OCI-LY7 (cell line): ENCODE measurements at regions not wholly inside any gene's neighbourhood (a gene's known extent, or its start where the extent isn't known, plus 50 kb on each side); places are given as distances from the start of the nearest gene placed in this dataset.

Experiments used
- EZH2phosphoT487 ChIP-seq: fragments of 200-600 bp; sonication (generic); IDR thresholded peaks from 2 replicates; pipeline ENCODE4 v1.6.1; 2018; ENCODE audit warnings: low read depth, borderline replicate concordance, mild to moderate bottlenecking, mixed run types, antibody characterized with exemption, low read length, moderate library complexity, mixed read lengths
- TF ChIP-seq, protein P1 (sequence below): fragments of 200-600 bp; sonication (generic); conservative IDR thresholded peaks from 2 replicates; pipeline ENCODE4 v1.5.1; 2014; ENCODE audit warnings: mild to moderate bottlenecking, antibody characterized with exemption, low read length, moderate library complexity, mixed read lengths

DNA sequence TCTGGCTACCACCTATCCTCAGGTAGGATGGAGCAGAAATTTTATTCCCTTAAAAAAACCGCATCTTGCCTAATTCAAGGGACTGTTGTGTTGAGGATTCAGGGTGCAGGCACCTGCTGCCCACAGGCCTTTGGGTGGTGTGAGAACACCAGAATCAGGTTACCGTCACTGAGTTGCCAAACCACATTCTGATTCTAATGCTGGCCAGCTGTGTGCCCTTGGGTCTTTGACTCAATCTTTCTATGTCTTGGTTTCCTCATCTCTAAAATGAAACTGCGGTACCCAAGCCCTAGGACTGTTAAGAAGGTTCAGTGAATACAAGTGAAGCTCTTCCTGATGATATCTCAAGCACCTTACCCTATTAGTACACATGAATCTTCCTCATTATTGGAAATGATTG, 827.3 kb downstream of the DHX35 start:
- TF ChIP-seq, protein P1, sequence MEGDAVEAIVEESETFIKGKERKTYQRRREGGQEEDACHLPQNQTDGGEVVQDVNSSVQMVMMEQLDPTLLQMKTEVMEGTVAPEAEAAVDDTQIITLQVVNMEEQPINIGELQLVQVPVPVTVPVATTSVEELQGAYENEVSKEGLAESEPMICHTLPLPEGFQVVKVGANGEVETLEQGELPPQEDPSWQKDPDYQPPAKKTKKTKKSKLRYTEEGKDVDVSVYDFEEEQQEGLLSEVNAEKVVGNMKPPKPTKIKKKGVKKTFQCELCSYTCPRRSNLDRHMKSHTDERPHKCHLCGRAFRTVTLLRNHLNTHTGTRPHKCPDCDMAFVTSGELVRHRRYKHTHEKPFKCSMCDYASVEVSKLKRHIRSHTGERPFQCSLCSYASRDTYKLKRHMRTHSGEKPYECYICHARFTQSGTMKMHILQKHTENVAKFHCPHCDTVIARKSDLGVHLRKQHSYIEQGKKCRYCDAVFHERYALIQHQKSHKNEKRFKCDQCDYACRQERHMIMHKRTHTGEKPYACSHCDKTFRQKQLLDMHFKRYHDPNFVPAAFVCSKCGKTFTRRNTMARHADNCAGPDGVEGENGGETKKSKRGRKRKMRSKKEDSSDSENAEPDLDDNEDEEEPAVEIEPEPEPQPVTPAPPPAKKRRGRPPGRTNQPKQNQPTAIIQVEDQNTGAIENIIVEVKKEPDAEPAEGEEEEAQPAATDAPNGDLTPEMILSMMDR = no peak
- no peak for TF ChIP-seq EZH2phosphoT487
